IPS-20b (cell line): ENCODE measurements at regions not wholly inside any gene's neighbourhood (a gene's known extent, or its start where the extent isn't known, plus 50 kb on each side); places are given as distances from the start of the nearest gene placed in this dataset.

Experiments
- H3K27ac ChIP-seq: one replicate; pipeline ENCODE4 v1.5.1; 2013; ENCODE audit warnings: low read length
- H3K27me3 ChIP-seq: 2 replicates; pipeline ENCODE4 v1.6.1; 2013; ENCODE audit warnings: mild to moderate bottlenecking, low read length, inconsistent platforms; ENCODE audit not compliant: insufficient read depth
- H3K36me3 ChIP-seq: 2 replicates; pipeline ENCODE4 v1.6.1; 2013; ENCODE audit warnings: low read depth, mild to moderate bottlenecking, inconsistent platforms, low read length, moderate library complexity; ENCODE audit not compliant: insufficient read depth
- H3K4me1 ChIP-seq: 2 replicates; pipeline ENCODE4 v1.6.1; 2013; ENCODE audit warnings: mild to moderate bottlenecking, control low read depth, inconsistent platforms, low read length, moderate library complexity; ENCODE audit not compliant: insufficient read depth
- H3K4me3 ChIP-seq: 2 replicates; pipeline ENCODE4 v1.5.1; 2013; ENCODE audit warnings: mild to moderate bottlenecking, low read length, inconsistent platforms
- H3K9ac ChIP-seq: 2 replicates; pipeline ENCODE4 v1.6.1; 2013; ENCODE audit warnings: low read depth, mild to moderate bottlenecking, inconsistent platforms, low read length, moderate library complexity
- H3K9me3 ChIP-seq: 2 replicates; pipeline ENCODE4 v1.6.1; 2013; ENCODE audit warnings: mild to moderate bottlenecking, low read depth, low read length, inconsistent platforms; ENCODE audit not compliant: insufficient read depth

DNA sequence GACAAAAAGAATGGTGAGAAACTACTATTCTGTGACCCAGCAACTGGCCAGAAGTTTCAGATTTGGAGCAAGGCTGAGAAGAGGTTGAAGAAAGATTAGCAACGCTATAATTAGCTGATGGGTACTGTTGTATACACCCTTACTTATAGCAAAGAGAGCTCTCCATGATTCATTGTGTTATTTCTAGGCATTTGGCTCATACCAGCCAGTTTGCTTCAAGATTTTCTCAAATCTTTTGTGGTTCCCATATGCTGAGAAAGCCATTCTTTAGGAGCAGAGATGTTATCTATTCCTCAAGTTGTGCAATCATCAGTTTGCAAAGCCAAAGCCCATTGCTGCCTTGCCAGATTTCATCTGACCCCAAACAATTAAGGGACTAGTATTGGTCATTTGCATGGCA lies 179.4 kb downstream of the ETS1 start:
- no peaks in the 10 kb centered on the region for H3K4me1 ChIP-seq
- H3K4me3 ChIP-seq, result no peak overlapping the region
- no peaks in the 10 kb centered on the region for H3K36me3 ChIP-seq
- no peak overlapping the region for H3K27ac ChIP-seq
- H3K9me3 ChIP-seq, result no peaks in the 10 kb centered on the region
- no peaks in the 10 kb centered on the region for H3K27me3 ChIP-seq
- H3K9ac ChIP-seq, result no peak overlapping the region

DNA sequence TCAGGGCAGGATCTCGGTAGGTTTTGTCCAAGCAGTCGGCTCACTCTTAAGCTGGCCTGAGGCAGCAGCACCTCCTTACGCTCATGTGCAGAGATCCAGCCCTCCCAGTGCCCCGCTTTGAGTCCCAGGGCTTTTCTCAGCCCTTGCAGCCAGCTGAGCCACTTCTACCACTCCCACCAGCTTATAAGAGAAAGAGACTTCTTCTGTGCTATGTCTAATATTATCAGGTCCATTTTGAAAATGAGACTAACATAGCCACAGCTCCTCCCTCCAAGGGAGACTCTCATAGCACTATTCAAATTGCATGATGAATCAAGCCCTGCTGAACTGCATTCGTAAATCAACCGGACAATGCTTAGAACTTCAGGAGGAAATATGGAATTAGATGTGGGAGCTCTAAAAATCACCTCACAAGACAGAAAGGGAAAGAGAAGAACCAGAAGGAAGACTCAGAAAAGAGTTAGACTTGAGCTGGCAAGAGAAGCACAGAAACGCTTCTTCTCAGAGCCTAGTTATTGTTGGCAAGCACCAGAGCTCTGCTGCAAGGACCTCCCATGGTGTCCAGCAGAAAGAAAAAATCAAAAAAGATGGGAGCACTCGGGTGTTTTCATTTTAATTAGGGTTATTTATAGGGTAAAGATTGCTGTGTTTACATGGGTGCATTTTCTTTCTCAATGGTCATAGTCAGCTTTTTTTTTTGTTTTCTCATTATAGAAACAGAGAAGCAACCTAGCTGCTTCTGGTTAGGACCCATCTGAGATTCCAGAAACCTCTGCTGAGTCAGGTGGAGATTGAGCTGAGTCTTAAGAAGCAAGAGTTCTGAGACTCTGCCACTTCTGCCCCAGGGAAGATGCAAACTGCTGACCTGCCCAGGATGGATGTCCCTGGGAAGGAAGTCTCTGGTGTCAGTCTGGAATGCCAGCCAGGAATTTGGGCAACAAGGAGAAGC lies 181.4 kb downstream of the ETS1 start:
- Histone ChIP-seq H3K27ac (no peak overlapping the region), H3K9me3 (no peaks in the 10 kb centered on the region), H3K4me3 (no peak overlapping the region), H3K9ac (no peak overlapping the region), H3K27me3 (no peaks in the 10 kb centered on the region), H3K36me3 (no peaks in the 10 kb centered on the region), H3K4me1 (no peaks in the 10 kb centered on the region)

DNA sequence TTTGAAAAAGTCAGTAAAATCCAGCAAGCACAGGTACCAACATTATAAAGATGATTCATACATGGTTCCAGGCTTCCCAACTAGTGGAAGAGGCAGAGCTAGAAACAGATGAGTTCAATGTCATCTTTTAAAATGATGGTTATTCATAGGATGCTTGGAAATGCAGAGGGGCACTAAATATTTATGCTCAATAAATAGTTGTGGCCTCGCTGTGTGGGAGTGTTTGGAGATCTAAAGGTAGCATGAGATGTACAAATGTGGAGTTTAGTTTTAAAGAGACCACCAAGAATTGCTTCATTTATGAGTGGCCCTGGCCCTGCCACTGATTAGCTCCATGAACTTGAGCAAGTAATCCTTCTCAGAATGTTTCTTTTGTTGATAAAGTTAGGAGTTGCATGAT lies 182.2 kb downstream of the ETS1 start:
- H3K4me3 ChIP-seq, result no peak overlapping the region
- H3K27me3 ChIP-seq, result no peaks in the 10 kb centered on the region
- no peak overlapping the region for H3K9ac ChIP-seq
- H3K36me3 ChIP-seq, result no peaks in the 10 kb centered on the region
- H3K4me1 ChIP-seq, result no peaks in the 10 kb centered on the region
- no peak overlapping the region for H3K27ac ChIP-seq
- no peaks in the 10 kb centered on the region for H3K9me3 ChIP-seq

DNA sequence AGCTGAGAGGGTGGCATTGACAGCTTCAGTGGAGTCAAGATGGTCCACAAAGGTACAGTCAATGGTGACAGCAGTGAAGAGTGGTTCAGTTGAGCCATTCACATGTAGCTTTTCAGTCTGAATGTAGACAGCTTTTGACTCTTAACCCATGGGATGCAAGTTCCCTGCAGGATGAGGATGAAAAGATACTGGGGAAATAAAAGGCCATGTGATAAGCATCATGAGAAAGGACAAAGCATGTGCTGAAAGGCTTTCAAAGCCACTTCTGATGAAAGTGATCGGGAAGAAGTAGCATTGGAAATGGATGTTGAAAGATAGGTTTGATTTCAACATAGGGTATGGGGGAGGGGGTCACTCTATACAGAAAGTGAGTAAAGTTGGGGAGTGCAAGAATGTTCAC lies 182.9 kb downstream of the ETS1 start:
- H3K27ac ChIP-seq, result no peak overlapping the region
- H3K9ac ChIP-seq, result no peak overlapping the region
- H3K4me3 ChIP-seq, result no peak overlapping the region
- no peaks in the 10 kb centered on the region for H3K4me1 ChIP-seq
- no peaks in the 10 kb centered on the region for H3K36me3 ChIP-seq
- no peaks in the 10 kb centered on the region for H3K9me3 ChIP-seq
- no peaks in the 10 kb centered on the region for H3K27me3 ChIP-seq

DNA sequence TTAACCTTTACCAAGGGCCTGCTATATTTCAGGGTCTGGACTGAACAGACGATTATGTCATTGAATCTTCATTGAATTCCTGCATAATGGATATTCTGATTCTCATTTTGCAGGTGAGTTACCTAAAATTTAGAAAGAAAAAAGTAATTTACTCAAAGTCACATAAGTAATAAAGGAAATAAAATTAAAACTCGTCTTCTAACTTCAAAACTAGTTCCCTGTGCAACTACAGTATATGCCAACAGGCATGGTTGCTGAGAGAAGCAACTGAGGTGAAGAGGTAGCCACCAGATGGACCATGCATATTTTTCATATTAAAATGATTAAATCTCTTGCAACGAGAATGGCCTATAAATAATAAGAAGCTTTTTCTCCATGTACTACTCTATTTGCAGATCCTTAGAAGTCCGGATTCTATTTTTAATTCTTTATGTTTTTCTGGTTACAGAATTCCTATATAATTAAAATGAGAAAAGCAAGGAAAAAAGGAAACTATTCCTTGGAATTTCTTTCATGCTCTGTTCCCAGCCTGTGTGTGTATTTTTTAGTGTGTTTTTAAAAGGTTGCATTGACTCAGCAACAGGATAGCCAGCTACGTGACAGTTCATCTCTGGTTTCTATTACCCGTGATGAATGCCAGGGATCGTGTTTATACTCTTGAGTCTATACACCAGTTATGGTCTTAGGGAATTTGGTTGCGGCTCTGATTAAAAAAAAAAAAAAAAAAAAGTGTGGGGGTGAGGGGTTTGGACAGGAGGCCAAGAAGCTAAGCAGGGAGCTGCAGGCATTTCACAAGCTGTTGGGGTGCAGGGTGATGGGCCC lies 186.8 kb downstream of the ETS1 start:
- Histone ChIP-seq H3K9ac (no peak overlapping the region), H3K27ac (no peak overlapping the region), H3K36me3 (no peaks in the 10 kb centered on the region), H3K4me1 (no peaks in the 10 kb centered on the region), H3K4me3 (no peak overlapping the region), H3K9me3 (no peaks in the 10 kb centered on the region), H3K27me3 (no peaks in the 10 kb centered on the region)

DNA sequence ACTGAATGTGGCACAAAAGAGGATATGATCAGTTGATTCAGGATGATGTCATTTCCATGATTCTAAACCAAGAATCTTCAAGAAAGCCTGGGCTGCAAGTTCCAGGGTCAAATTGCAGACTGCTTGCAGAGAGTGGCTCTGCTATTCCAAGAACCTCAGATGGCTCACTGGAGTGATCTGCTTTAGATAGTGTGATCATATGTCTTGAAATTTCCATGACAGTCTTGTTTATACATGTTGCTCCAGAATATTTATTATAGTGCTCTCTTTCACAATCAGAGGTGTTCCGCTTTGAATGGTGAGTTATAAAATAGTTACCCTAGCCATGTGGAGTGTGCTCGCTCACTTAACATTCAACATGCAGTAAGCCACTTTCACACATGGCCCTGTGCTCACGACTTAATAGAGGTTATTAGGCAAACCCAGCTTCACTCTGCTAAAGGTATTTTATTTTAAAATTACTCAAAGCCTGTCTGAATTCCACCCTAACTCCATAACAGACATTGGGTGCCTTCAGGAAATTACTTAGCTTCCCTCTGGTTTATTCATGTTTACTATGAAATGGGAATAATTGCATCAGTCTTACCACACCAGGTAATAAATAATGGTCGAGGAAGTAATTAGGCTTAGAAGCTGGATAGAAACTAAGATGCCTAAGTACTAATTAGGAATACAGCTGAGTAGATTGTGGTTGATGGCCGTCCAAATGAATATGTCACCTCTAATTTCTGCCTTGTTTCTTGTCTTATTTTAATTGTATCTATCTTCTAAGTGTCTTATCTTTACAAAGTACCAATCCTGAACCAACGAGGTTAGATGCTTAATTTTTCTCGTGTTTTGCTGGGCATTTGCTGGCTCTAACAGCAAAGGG lies 187.9 kb downstream of the ETS1 start:
- Histone ChIP-seq H3K9ac (no peak overlapping the region), H3K9me3 (no peaks in the 10 kb centered on the region), H3K27me3 (no peaks in the 10 kb centered on the region), H3K4me3 (no peak overlapping the region), H3K36me3 (no peaks in the 10 kb centered on the region), H3K4me1 (no peaks in the 10 kb centered on the region), H3K27ac (no peak overlapping the region)

DNA sequence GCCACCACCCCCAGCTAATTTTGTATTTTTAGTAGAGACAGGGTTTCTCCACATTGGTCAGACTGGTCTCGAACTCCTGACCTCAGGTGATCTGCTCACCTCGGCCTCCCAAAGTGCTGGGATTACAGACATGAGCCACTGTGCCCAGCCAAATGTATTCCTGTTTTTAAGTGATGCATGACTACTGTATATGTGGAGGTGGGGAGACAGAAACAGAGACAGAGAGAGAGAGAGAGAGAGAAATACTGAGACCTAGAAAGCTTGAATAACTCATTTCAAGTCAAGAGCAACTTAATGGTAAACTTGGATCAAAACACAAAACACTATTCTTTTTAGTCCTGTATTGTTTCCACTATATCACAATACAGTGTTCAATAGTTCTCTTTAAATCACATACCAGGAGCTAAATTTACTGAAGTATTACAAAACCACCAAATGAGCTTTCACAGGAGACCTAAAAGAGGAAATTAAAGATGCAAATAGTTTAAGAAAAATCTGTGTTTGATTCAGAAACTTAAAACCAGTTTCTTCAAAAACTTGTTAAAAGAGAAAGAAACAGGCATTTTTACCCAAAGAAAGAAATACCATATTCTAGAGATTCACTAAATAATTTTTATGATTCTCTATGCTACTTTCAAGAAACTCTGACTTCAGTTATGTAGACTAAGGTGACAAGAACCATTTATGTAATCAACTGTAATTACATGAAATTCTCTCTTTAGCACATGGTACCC lies 188.7 kb downstream of the ETS1 start:
- H3K4me3 ChIP-seq, result no peak overlapping the region
- no peak overlapping the region for H3K9ac ChIP-seq
- H3K4me1 ChIP-seq, result no peaks in the 10 kb centered on the region
- no peaks in the 10 kb centered on the region for H3K36me3 ChIP-seq
- H3K9me3 ChIP-seq, result no peaks in the 10 kb centered on the region
- no peak overlapping the region for H3K27ac ChIP-seq
- H3K27me3 ChIP-seq, result no peaks in the 10 kb centered on the region

DNA sequence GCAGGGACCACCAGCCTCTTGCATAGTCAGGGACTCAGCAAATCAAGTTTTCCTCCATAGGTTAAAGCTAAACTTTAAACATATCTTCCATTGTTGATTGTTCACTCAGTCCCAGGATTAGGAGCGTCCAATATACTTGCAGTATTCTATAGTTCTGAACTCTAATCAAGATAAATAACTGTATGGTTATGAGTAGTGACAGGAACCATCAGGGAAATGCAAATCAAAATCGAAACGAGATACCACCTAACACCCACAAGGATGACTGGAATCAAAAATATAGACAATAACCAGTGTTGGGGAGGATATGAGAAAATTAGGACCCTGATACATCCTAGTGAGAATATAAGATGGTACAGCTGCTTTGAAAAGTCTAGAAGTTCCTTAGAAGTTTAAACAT lies 190.0 kb downstream of the ETS1 start:
- H3K4me1 ChIP-seq, result no peaks in the 10 kb centered on the region
- H3K4me3 ChIP-seq, result no peak overlapping the region
- no peak overlapping the region for H3K9ac ChIP-seq
- H3K9me3 ChIP-seq, result no peaks in the 10 kb centered on the region
- H3K27me3 ChIP-seq, result no peaks in the 10 kb centered on the region
- no peak overlapping the region for H3K27ac ChIP-seq
- H3K36me3 ChIP-seq, result no peaks in the 10 kb centered on the region

DNA sequence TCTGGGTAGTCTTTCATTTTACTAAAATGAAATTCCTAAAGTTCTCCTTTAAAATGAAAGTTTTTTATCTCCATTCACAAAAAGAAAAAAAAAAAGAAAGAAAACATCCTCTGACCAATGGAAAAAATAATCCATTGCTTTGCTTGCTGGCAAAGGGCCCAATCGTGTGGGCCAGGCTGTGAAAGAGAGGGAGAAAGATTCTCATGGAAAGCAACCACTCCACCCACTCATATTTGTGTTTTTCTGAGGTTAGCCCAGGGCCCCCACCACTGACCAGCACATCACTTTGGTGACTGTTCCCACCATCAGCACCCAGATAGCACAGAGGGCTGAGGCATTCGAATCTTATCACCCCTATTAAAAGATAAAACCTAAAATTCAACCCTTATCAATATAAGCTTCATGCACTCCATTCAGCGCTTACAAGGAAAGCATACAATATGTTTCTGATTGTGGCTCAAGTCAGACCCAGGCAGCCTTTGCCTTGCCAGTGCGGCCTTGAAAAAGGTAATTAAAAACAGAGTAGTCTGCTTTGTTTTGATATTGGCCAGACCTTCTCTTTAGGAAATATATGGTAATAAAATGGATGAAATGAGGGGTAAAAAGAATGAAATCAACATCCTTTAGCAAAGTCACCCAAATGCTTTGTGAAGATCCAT lies 192.8 kb downstream of the ETS1 start:
- H3K4me3 ChIP-seq, result no peak overlapping the region
- H3K9me3 ChIP-seq, result no peaks in the 10 kb centered on the region
- H3K9ac ChIP-seq, result no peak overlapping the region
- no peaks in the 10 kb centered on the region for H3K27me3 ChIP-seq
- no peak overlapping the region for H3K27ac ChIP-seq
- no peaks in the 10 kb centered on the region for H3K36me3 ChIP-seq
- H3K4me1 ChIP-seq, result no peaks in the 10 kb centered on the region

DNA sequence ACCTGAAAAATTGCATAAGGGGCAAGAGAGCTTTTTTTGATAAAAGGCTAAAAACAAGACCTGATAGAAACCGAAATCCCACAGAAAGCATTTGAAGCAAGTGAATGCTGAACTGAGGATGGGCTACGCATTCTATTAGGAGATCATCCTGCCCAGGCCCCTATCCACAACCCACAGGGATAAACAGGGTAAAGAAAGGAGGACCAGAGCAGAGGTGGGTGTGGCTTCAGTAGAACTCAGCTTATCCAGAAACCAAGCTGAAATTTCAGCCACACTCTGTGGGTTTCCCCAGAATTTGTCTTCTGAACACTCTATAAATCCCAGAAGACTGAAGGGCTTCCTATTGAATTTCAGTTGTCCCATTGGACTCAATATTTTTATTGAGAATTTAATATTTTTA lies 195.1 kb downstream of the ETS1 start:
- H3K27me3 ChIP-seq, result no peaks in the 10 kb centered on the region
- H3K9me3 ChIP-seq, result no peaks in the 10 kb centered on the region
- no peak overlapping the region for H3K9ac ChIP-seq
- H3K4me1 ChIP-seq, result no peaks in the 10 kb centered on the region
- H3K4me3 ChIP-seq, result no peak overlapping the region
- H3K27ac ChIP-seq, result no peak overlapping the region
- H3K36me3 ChIP-seq, result no peaks in the 10 kb centered on the region
